HL-60 (cell line): ENCODE measurements at regions not wholly inside any gene's neighbourhood (a gene's known extent, or its start where the extent isn't known, plus 50 kb on each side); places are given as distances from the start of the nearest gene placed in this dataset.

ENCODE experiments used
- DNase-seq, 2 experiments: peaks; one replicate each; pipeline ENCODE4 v3.0.0-alpha.2; 2010 to 2020; ENCODE audit warnings: low read depth in 1 of 2, low spot score in 1 of 2
- H3K27ac ChIP-seq: fragments of 250-450 bp; sonication (Bioruptor Pico); replicated peaks from 2 replicates; pipeline ENCODE4 v1.5.1; 2020; ENCODE audit warnings: mild to moderate bottlenecking, moderate library complexity
- H3K27me3 ChIP-seq: fragments of 250-450 bp; sonication (Bioruptor Pico); 2 replicates; pipeline ENCODE4 v1.5.1; 2021; ENCODE audit warnings: mild to moderate bottlenecking, moderate library complexity; ENCODE audit not compliant: insufficient read depth, poor library complexity, severe bottlenecking
- H3K4me3 ChIP-seq: replicated peaks from 2 replicates; pipeline ENCODE4 v1.5.1; 2011; ENCODE audit warnings: mild to moderate bottlenecking, control low read depth, low read length; ENCODE audit not compliant: insufficient read depth
- CTCF ChIP-seq: IDR thresholded peaks from one replicate; pipeline ENCODE4 v1.5.1; 2011; ENCODE audit warnings: low read length, control low read depth, inconsistent platforms; ENCODE audit not compliant: insufficient read depth
- GABPA ChIP-seq: IDR thresholded peaks from 2 replicates; pipeline ENCODE4 v1.6.1; 2012; ENCODE audit warnings: low read depth
- POLR2AphosphoS5 ChIP-seq: IDR thresholded peaks from 2 replicates; pipeline ENCODE4 v1.6.1; 2012; ENCODE audit warnings: low read depth
- REST ChIP-seq: IDR thresholded peaks from 2 replicates; pipeline ENCODE4 v1.6.1; 2012; ENCODE audit warnings: low read depth; ENCODE audit not compliant: insufficient replicate concordance
- SPI1 ChIP-seq: IDR thresholded peaks from 2 replicates; pipeline ENCODE4 v1.6.1; 2012; ENCODE audit warnings: low read depth, mild to moderate bottlenecking, borderline replicate concordance

GRCh38 chr18:73861771-73862170, 285.9 kb downstream of the FBXO15 start:
- TF ChIP-seq REST (no peak), CTCF (no peak), POLR2AphosphoS5 (no peak), SPI1 (no peak), GABPA (no peak)
- DNase-seq, result no peak
- peaks cover 4% of the 10 kb centered on the region for H3K27me3 ChIP-seq
- no peak overlapping the region for H3K4me3 ChIP-seq
- H3K27ac ChIP-seq, result no peak overlapping the region

- Histone ChIP-seq H3K4me3 (no peak overlapping the region), H3K27ac (no peak overlapping the region), H3K27me3 (peaks cover 4% of the 10 kb centered on the region)
- no peak for TF ChIP-seq REST
- no peak for TF ChIP-seq SPI1
- TF ChIP-seq CTCF, result no peak
- TF ChIP-seq GABPA, result no peak
- TF ChIP-seq POLR2AphosphoS5, result no peak
- no peak for DNase-seq
Measured at GRCh38 chr18:73859837-73860397, 287.7 kb downstream of the FBXO15 start.

- TF ChIP-seq CTCF, result no peak
- no peak for TF ChIP-seq POLR2AphosphoS5
- TF ChIP-seq GABPA, result no peak
- TF ChIP-seq SPI1, result no peak
- TF ChIP-seq REST, result no peak
- DNase-seq, result no peak
- Histone ChIP-seq H3K27me3 (no peaks in the 10 kb centered on the region), H3K27ac (no peak overlapping the region), H3K4me3 (no peak overlapping the region)
Measured at GRCh38 chr18:73852789-73853549, 294.7 kb downstream of the FBXO15 start.
